ENCODE measurements at regions not wholly inside any gene's neighbourhood (a gene's known extent, or its start where the extent isn't known, plus 50 kb on each side); places are given as distances from the start of the nearest gene placed in this dataset.

GRCh38 chr18:3328532-3328931 lies 66.6 kb downstream of the MYL12B start:
- H3K4me3 Mint-ChIP-seq: no peak overlapping the region
- H3K27me3 ChIP-seq (ENCODE audit: control insufficient read depth in 1 of 2, insufficient read depth in 2 of 2, low read length in 2 of 2): no peaks in the 10 kb centered on the region
- intact Hi-C loops (cut with DNase I, micrococcal nuclease): no loop called here
- no peaks in the 10 kb centered on the region for H3K36me3 ChIP-seq (ENCODE audit: insufficient read depth, low read length)
- no peak for ATAC-seq (ENCODE audit: poor library complexity)
- no peaks in the 10 kb centered on the region for H3K4me1 ChIP-seq (ENCODE audit: insufficient read depth, low read length)
- H3K9me3 Mint-ChIP-seq: no peaks in the 10 kb centered on the region
- no peak overlapping the region for H3K27ac Mint-ChIP-seq
- no peak for TF ChIP-seq CTCF (IDR thresholded peaks at IDR 0.05)
- H3K4me3 ChIP-seq (ENCODE audit: low read length): no peak overlapping the region
- no peaks in the 10 kb centered on the region for H3K4me1 Mint-ChIP-seq (ENCODE audit: low read depth)
- peaks cover 19% of the 10 kb centered on the region for H3K27me3 Mint-ChIP-seq
- ChIA-PET POLR2A (interaction anchor here (1.4 kb wide), 1 partner anchor 122 kb away, joined by 3 read pairs; no protein-coding TSS in a partner anchor), CTCF (interaction anchor here (0.8 to 1.9 kb wide), 3 partner anchors 31 to 338 kb away, joined by 3 to 7 read pairs (median 4); no protein-coding TSS in a partner anchor)
- H3K27ac ChIP-seq (ENCODE audit: low read depth in 1 of 2, low read length in 2 of 2): no peak overlapping the region
- H3K36me3 Mint-ChIP-seq (ENCODE audit: low read depth): no peaks in the 10 kb centered on the region
- DNase-seq: no peak
- no peaks in the 10 kb centered on the region for H3K9me3 ChIP-seq (ENCODE audit: control insufficient read depth in 1 of 2, insufficient read depth in 1 of 2, low read length in 2 of 2)

DNA sequence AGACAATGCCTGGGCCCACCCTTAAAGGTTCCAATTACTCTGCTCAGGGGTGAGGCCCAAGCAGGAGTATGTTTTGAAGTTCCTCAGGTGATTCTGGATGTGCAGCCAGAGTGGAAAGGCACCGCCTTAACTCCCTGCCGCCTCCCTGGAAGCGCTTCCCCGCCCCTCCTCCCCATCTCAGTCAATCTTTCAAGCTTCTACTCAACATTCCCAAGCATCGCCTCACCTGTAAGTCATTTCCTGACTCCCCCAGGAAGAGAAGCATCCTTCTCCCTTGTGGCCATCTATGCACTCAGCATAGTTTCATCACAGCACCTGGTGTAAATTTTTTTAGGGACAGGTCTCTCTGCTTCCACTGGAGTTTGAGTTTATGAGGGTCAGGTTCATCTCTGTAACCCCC lies 67.5 kb downstream of the MYL12B start:
- H3K9me3 Mint-ChIP-seq: no peaks in the 10 kb centered on the region
- no peak overlapping the region for H3K27ac Mint-ChIP-seq
- H3K9me3 ChIP-seq (ENCODE audit: control insufficient read depth in 1 of 2, insufficient read depth in 1 of 2, low read length in 2 of 2): no peaks in the 10 kb centered on the region
- ChIA-PET CTCF (interaction anchor here (0.8 kb wide), 1 partner anchor 337 kb away, joined by 3 read pairs; no protein-coding TSS in a partner anchor), POLR2A (no interaction called here)
- H3K4me1 Mint-ChIP-seq (ENCODE audit: low read depth): no peaks in the 10 kb centered on the region
- no peaks in the 10 kb centered on the region for H3K36me3 Mint-ChIP-seq (ENCODE audit: low read depth)
- ATAC-seq (ENCODE audit: poor library complexity) (no peak), DNase-seq (no peak)
- TF ChIP-seq CTCF (IDR thresholded peaks at IDR 0.05): no peak
- peaks cover 17% of the 10 kb centered on the region for H3K27me3 Mint-ChIP-seq
- no peak overlapping the region for H3K27ac ChIP-seq (ENCODE audit: low read depth in 1 of 2, low read length in 2 of 2)
- intact Hi-C loops (cut with DNase I, micrococcal nuclease): no loop called here
- no peak overlapping the region for H3K4me3 Mint-ChIP-seq
- H3K27me3 ChIP-seq (ENCODE audit: control insufficient read depth in 1 of 2, insufficient read depth in 2 of 2, low read length in 2 of 2): no peaks in the 10 kb centered on the region
- H3K4me3 ChIP-seq (ENCODE audit: low read length): no peak overlapping the region
- no peaks in the 10 kb centered on the region for H3K4me1 ChIP-seq (ENCODE audit: insufficient read depth, low read length)
- no peaks in the 10 kb centered on the region for H3K36me3 ChIP-seq (ENCODE audit: insufficient read depth, low read length)

DNA sequence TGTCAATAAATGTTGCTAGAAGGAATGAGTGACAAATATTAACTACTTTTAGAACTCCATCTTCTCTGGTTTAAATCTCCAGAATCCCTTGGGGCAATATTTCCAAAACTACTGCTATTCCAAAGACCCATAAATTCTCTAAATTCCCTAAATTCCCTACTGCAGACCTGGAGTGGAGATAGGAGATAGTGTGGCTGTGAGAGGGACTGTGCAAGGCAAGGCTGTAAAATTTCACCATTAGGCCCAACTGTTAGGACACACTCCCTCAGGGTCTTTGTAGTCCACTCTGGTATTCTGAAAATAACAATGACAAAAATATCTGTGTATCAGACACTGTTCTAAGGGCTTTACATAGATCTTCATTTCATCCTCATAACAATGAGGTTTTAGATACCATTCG lies 67.9 kb downstream of the MYL12B start:
- no peaks in the 10 kb centered on the region for H3K27me3 ChIP-seq (ENCODE audit: control insufficient read depth in 1 of 2, insufficient read depth in 2 of 2, low read length in 2 of 2)
- Mint-ChIP-seq H3K27ac (no peak overlapping the region), H3K27me3 (peaks cover 17% of the 10 kb centered on the region), H3K36me3 (ENCODE audit: low read depth) (no peaks in the 10 kb centered on the region), H3K9me3 (no peaks in the 10 kb centered on the region), H3K4me3 (no peak overlapping the region), H3K4me1 (ENCODE audit: low read depth) (no peaks in the 10 kb centered on the region)
- H3K4me3 ChIP-seq (ENCODE audit: low read length): no peak overlapping the region
- H3K9me3 ChIP-seq (ENCODE audit: control insufficient read depth in 1 of 2, insufficient read depth in 1 of 2, low read length in 2 of 2): no peaks in the 10 kb centered on the region
- no peak for TF ChIP-seq CTCF (IDR thresholded peaks at IDR 0.05)
- no peaks in the 10 kb centered on the region for H3K36me3 ChIP-seq (ENCODE audit: insufficient read depth, low read length)
- ATAC-seq (ENCODE audit: poor library complexity): no peak
- no peak overlapping the region for H3K27ac ChIP-seq (ENCODE audit: low read depth in 1 of 2, low read length in 2 of 2)
- intact Hi-C loops (cut with DNase I, micrococcal nuclease): no loop called here
- no peak for DNase-seq
- H3K4me1 ChIP-seq (ENCODE audit: insufficient read depth, low read length): no peaks in the 10 kb centered on the region
- ChIA-PET POLR2A (no interaction called here), CTCF (no interaction called here)
